ENCODE measurements at regions not wholly inside any gene's neighbourhood (a gene's known extent, or its start where the extent isn't known, plus 50 kb on each side); places are given as distances from the start of the nearest gene placed in this dataset.
"Not testable (repeated sequence)": the region's sequence is repeated elsewhere in the genome, so short reads cannot be mapped to it uniquely, and the experiment has no call there.

- no peak for DNase-seq
Measured at GRCh38 chr2:13770279-13770678, 862.2 kb upstream of the LRATD1 start.

GRCh38 chr2:13779996-13780395, 852.5 kb upstream of the LRATD1 start:
- DNase-seq = no peak

GRCh38 chr2:13791019-13791547, 841.4 kb upstream of the LRATD1 start:
- no peak for DNase-seq

GRCh38 chr2:13806539-13806938, 826.0 kb upstream of the LRATD1 start:
- DNase-seq = no peak

- DNase-seq = no peak
Measured at GRCh38 chr2:13813236-13813635, 819.3 kb upstream of the LRATD1 start.

GRCh38 chr2:13818002-13818401, 814.5 kb upstream of the LRATD1 start:
- no peak for DNase-seq

- DNase-seq = no peak
Measured at GRCh38 chr2:13819896-13820295, 812.6 kb upstream of the LRATD1 start.

GRCh38 chr2:13821255-13821880, 811.1 kb upstream of the LRATD1 start:
- DNase-seq = no peak

- DNase-seq = no peak
Measured at GRCh38 chr2:13822365-13822764, 810.2 kb upstream of the LRATD1 start.

- DNase-seq = no peak
Measured at GRCh38 chr2:13826314-13826853, 806.1 kb upstream of the LRATD1 start.

- DNase-seq = no peak
Measured at GRCh38 chr2:13858626-13859025, 773.9 kb upstream of the LRATD1 start.

- DNase-seq = not testable (repeated sequence)
Measured at GRCh38 chr2:13868275-13868674, 764.2 kb upstream of the LRATD1 start.

- DNase-seq = no peak
Measured at GRCh38 chr2:13876491-13877037, 756.0 kb upstream of the LRATD1 start.

- DNase-seq = no peak
Measured at GRCh38 chr2:13877571-13877970, 754.9 kb upstream of the LRATD1 start.

GRCh38 chr2:13884291-13884976, 748.1 kb upstream of the LRATD1 start:
- no peak for DNase-seq

GRCh38 chr2:13901526-13901925, 731.0 kb upstream of the LRATD1 start:
- no peak for DNase-seq

GRCh38 chr2:13905831-13906230, 726.7 kb upstream of the LRATD1 start:
- no peak for DNase-seq

- no peak for DNase-seq
Measured at GRCh38 chr2:13916066-13916465, 716.5 kb upstream of the LRATD1 start.

GRCh38 chr2:13917958-13918357, 714.6 kb upstream of the LRATD1 start:
- no peak for DNase-seq

GRCh38 chr2:13919981-13920382, 712.5 kb upstream of the LRATD1 start:
- no peak for DNase-seq

GRCh38 chr2:13921245-13921644, 711.3 kb upstream of the LRATD1 start:
- DNase-seq = no peak

- DNase-seq = no peak
Measured at GRCh38 chr2:13923823-13924222, 708.7 kb upstream of the LRATD1 start.

GRCh38 chr2:13942111-13942510, 690.4 kb upstream of the LRATD1 start:
- no peak for DNase-seq

GRCh38 chr2:13950761-13951160, 681.8 kb upstream of the LRATD1 start:
- DNase-seq = no peak
